ENCODE measurements at regions not wholly inside any gene's neighbourhood (a gene's known extent, or its start where the extent isn't known, plus 50 kb on each side); places are given as distances from the start of the nearest gene placed in this dataset.

GRCh38 chr15:96209285-96209735 lies 121.2 kb upstream of the NR2F2 start (continued):
- TF ChIP-seq, protein P1, sequence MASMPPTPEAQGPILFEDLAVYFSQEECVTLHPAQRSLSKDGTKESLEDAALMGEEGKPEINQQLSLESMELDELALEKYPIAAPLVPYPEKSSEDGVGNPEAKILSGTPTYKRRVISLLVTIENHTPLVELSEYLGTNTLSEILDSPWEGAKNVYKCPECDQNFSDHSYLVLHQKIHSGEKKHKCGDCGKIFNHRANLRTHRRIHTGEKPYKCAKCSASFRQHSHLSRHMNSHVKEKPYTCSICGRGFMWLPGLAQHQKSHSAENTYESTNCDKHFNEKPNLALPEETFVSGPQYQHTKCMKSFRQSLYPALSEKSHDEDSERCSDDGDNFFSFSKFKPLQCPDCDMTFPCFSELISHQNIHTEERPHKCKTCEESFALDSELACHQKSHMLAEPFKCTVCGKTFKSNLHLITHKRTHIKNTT (CRISPR knock-in tag; IDR thresholded peaks at IDR 0.05): no peak
- TF ChIP-seq RNF219 (CRISPR knock-in tag; IDR thresholded peaks at IDR 0.05): no peak
- TF ChIP-seq ZNF792 (CRISPR knock-in tag; IDR thresholded peaks at IDR 0.05): 0 out of 2 replicates have a peak, but pooled peaks have one; percentile 29
- peak; percentile 91 for TF ChIP-seq MIXL1 (CRISPR knock-in tag; IDR thresholded peaks at IDR 0.05)
- TF ChIP-seq TCF12 (IDR thresholded peaks at IDR 0.05): no peak
- no peak for TF ChIP-seq TCF12 (CRISPR knock-in tag; IDR thresholded peaks at IDR 0.05)
- TF ChIP-seq CSRNP2 (CRISPR knock-in tag; conservative IDR thresholded peaks at IDR 0.05; ENCODE audit: low read depth): no peak
- 0 out of 2 replicates have a peak, but pooled peaks have one; percentile 20 for TF ChIP-seq AKAP8 (CRISPR knock-in tag; IDR thresholded peaks at IDR 0.05)
- TF ChIP-seq MTF1 (CRISPR knock-in tag; IDR thresholded peaks at IDR 0.05): no peak
- no peak for TF ChIP-seq NFKB2 (CRISPR knock-in tag; IDR thresholded peaks at IDR 0.05; ENCODE audit: borderline replicate concordance)
- TF ChIP-seq IRX3 (CRISPR knock-in tag; IDR thresholded peaks at IDR 0.05; ENCODE audit: borderline replicate concordance, low read depth): 0 out of 2 replicates have a peak, but pooled peaks have one; percentile 3
- no peak for TF ChIP-seq ZNF224 (CRISPR knock-in tag; IDR thresholded peaks at IDR 0.05)
- peak; percentile 83 for TF ChIP-seq HMG20A (CRISPR knock-in tag; IDR thresholded peaks at IDR 0.05; ENCODE audit: borderline replicate concordance)
- no peak for TF ChIP-seq ZNF33A (CRISPR knock-in tag; IDR thresholded peaks at IDR 0.05; ENCODE audit: borderline replicate concordance)
- TF ChIP-seq RARA (CRISPR knock-in tag; IDR thresholded peaks at IDR 0.05): peak; percentile 86
- TF ChIP-seq ZNF280D (CRISPR knock-in tag; IDR thresholded peaks at IDR 0.05): no peak
- TF ChIP-seq PHF21A (CRISPR knock-in tag; IDR thresholded peaks at IDR 0.05): peak; percentile 23; the same call in 1 of the 2 replicates
- no peak for TF ChIP-seq ZNF343 (CRISPR knock-in tag; IDR thresholded peaks at IDR 0.05)
- no peak for TF ChIP-seq SRF (IDR thresholded peaks at IDR 0.05; ENCODE audit: low read depth, low read length)
- TF ChIP-seq, protein P2, sequence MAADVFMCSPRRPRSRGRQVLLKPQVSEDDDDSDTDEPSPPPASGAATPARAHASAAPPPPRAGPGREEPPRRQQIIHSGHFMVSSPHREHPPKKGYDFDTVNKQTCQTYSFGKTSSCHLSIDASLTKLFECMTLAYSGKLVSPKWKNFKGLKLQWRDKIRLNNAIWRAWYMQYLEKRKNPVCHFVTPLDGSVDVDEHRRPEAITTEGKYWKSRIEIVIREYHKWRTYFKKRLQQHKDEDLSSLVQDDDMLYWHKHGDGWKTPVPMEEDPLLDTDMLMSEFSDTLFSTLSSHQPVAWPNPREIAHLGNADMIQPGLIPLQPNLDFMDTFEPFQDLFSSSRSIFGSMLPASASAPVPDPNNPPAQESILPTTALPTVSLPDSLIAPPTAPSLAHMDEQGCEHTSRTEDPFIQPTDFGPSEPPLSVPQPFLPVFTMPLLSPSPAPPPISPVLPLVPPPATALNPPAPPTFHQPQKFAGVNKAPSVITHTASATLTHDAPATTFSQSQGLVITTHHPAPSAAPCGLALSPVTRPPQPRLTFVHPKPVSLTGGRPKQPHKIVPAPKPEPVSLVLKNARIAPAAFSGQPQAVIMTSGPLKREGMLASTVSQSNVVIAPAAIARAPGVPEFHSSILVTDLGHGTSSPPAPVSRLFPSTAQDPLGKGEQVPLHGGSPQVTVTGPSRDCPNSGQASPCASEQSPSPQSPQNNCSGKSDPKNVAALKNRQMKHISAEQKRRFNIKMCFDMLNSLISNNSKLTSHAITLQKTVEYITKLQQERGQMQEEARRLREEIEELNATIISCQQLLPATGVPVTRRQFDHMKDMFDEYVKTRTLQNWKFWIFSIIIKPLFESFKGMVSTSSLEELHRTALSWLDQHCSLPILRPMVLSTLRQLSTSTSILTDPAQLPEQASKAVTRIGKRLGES (CRISPR knock-in tag; IDR thresholded peaks at IDR 0.05; ENCODE audit: borderline replicate concordance): no peak
- no peak for TF ChIP-seq KLF11 (CRISPR knock-in tag; IDR thresholded peaks at IDR 0.05)
